B cell (primary cell): ENCODE measurements at regions not wholly inside any gene's neighbourhood (a gene's known extent, or its start where the extent isn't known, plus 50 kb on each side); places are given as distances from the start of the nearest gene placed in this dataset.

ENCODE experiments used
- CTCF ChIP-seq: fragments of 200-600 bp; IDR thresholded peaks from one replicate; pipeline ENCODE4 v1.8.0; 2022; ENCODE audit warnings: antibody characterized with exemption, mild to moderate bottlenecking
- EZH2 ChIP-seq: IDR thresholded peaks from 2 replicates; pipeline ENCODE4 v1.6.1; 2012; ENCODE audit warnings: borderline replicate concordance, low read depth, mild to moderate bottlenecking, moderate library complexity, low read length; ENCODE audit not compliant: insufficient read depth, poor library complexity, severe bottlenecking

GRCh38 chr6:121876721-121877120 is 441.3 kb downstream of the GJA1 start:
- no peak for TF ChIP-seq EZH2
- TF ChIP-seq CTCF, result no peak
